Caco-2 (cell line): ENCODE measurements at regions not wholly inside any gene's neighbourhood (a gene's known extent, or its start where the extent isn't known, plus 50 kb on each side); places are given as distances from the start of the nearest gene placed in this dataset.
A peak's percentile ranks its signal among the peaks of the same experiment; 100 is the strongest.

ENCODE experiments used
- BruUV-seq: library from RNA; stranded (reverse); fragments of 400-500 nt; replicated peaks from 2 replicates; lab custom pipeline; 2021; lab: Mats Ljungman, UMichigan
- CTCF ChIA-PET: fragments of 300-600 bp; sonication (Branson Sonifier 250); formaldehyde crosslinking; loops from one replicate; lab custom pipeline; 2022; ENCODE audit warnings: antibody characterized with exemption; lab: Charles Lee
- POLR2A ChIA-PET: fragments of 300-600 bp; sonication (Branson Sonifier 250); formaldehyde crosslinking; loops from one replicate; lab custom pipeline; 2022; ENCODE audit warnings: antibody characterized with exemption; lab: Charles Lee
- DNase-seq, 2 experiments: peaks; one replicate each; pipeline versions ENCODE4 v3.0.0 to v3.0.0-alpha.2; 2020 to 2022
- H3K27me3 ChIP-seq: replicated peaks from 2 replicates; pipeline ENCODE4 v1.6.0; 2011; ENCODE audit warnings: low read length; ENCODE audit not compliant: control insufficient read depth, insufficient read depth
- H3K36me3 ChIP-seq: 2 replicates; pipeline ENCODE4 v1.5.1; 2011; ENCODE audit warnings: low read length; ENCODE audit not compliant: control insufficient read depth, insufficient read depth
- H3K4me1 ChIP-seq: fragments of 250-450 bp; sonication (Bioruptor Pico); 2 replicates; pipeline ENCODE4 v1.5.1; 2020; ENCODE audit warnings: mild to moderate bottlenecking
- H3K4me3 ChIP-seq: 2 replicates; pipeline ENCODE4 v1.5.1; 2011; ENCODE audit warnings: low read depth, mild to moderate bottlenecking, control low read depth, low read length
- H3K9me3 ChIP-seq: fragments of 250-450 bp; sonication (Bioruptor Pico); 2 replicates; pipeline ENCODE4 v1.5.1; 2020; ENCODE audit warnings: mild to moderate bottlenecking, moderate library complexity
- H3K27ac Mint-ChIP-seq: one replicate; pipeline ENCODE4 v1.8.0; 2022; ENCODE audit warnings: mixed read lengths; ENCODE audit not compliant: unreplicated experiment
- H3K27me3 Mint-ChIP-seq: one replicate; pipeline ENCODE4 v1.8.0; 2022; ENCODE audit warnings: mixed read lengths; ENCODE audit not compliant: insufficient read depth, unreplicated experiment
- H3K36me3 Mint-ChIP-seq: one replicate; pipeline ENCODE4 v1.8.0; 2022; ENCODE audit warnings: mild to moderate bottlenecking, mixed read lengths; ENCODE audit not compliant: insufficient read depth, unreplicated experiment
- H3K4me1 Mint-ChIP-seq: one replicate; pipeline ENCODE4 v1.8.0; 2022; ENCODE audit warnings: low read depth, mixed read lengths; ENCODE audit not compliant: unreplicated experiment
- H3K4me3 Mint-ChIP-seq: one replicate; pipeline ENCODE4 v1.8.0; 2022; ENCODE audit warnings: mild to moderate bottlenecking, moderate library complexity, mixed read lengths; ENCODE audit not compliant: unreplicated experiment
- H3K9me3 Mint-ChIP-seq: one replicate; pipeline ENCODE4 v1.8.0; 2022; ENCODE audit warnings: mixed read lengths; ENCODE audit not compliant: unreplicated experiment
- intact Hi-C: fragments of 100-400 bp; cut with micrococcal nuclease; formaldehyde crosslinking; loops from one replicate; pipeline ENCODE4 v1.10.0; 2022; ENCODE audit not compliant: unreplicated experiment
- TF ChIP-seq, protein P1 (sequence below), 2 experiments: fragments of 200-600 bp in 1 of 2; IDR thresholded peaks; 1 replicate in 1 of 2; 2 replicates in 1 of 2; pipeline versions ENCODE4 v1.5.1 to v1.8.0; 2011 to 2022; ENCODE audit warnings: antibody characterized with exemption in 1 of 2, control low read depth in 1 of 2, inconsistent platforms in 1 of 2, low read depth in 1 of 2, low read length in 1 of 2, mild to moderate bottlenecking in 1 of 2, moderate library complexity in 1 of 2; ENCODE audit not compliant: insufficient read depth in 1 of 2, severe bottlenecking in 1 of 2, unreplicated experiment in 1 of 2

DNA sequence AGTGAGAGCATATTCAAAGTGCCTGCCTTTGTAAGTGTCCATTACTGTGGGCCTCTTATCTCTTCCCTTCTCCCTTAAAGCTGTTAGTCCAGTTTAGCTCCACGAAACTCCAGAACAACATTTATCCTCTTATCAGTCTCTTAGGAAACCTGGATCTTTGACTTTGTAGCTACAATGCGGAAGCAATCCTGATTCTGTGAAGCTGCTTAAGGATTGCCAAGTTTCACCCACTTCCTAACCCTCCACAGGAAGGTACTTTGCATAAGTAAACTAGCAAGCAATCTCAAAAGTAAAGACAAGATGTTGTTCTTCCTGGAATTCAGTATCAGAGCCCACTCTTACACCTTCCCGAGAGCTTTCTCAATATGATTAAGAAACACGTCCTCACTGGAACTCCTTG is 164.9 kb upstream of the USP25 start:
- peaks cover 16% of the 10 kb centered on the region for H3K4me1 ChIP-seq
- Mint-ChIP-seq H3K27ac (peak overlapping the region; percentile 60), H3K4me1 (peaks cover 15% of the 10 kb centered on the region), H3K9me3 (peaks cover 14% of the 10 kb centered on the region), H3K27me3 (no peaks in the 10 kb centered on the region), H3K4me3 (peak overlapping the region; percentile 22), H3K36me3 (no peaks in the 10 kb centered on the region)
- TF ChIP-seq, protein P1, sequence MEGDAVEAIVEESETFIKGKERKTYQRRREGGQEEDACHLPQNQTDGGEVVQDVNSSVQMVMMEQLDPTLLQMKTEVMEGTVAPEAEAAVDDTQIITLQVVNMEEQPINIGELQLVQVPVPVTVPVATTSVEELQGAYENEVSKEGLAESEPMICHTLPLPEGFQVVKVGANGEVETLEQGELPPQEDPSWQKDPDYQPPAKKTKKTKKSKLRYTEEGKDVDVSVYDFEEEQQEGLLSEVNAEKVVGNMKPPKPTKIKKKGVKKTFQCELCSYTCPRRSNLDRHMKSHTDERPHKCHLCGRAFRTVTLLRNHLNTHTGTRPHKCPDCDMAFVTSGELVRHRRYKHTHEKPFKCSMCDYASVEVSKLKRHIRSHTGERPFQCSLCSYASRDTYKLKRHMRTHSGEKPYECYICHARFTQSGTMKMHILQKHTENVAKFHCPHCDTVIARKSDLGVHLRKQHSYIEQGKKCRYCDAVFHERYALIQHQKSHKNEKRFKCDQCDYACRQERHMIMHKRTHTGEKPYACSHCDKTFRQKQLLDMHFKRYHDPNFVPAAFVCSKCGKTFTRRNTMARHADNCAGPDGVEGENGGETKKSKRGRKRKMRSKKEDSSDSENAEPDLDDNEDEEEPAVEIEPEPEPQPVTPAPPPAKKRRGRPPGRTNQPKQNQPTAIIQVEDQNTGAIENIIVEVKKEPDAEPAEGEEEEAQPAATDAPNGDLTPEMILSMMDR (IDR thresholded peaks at IDR 0.05; ENCODE audit: insufficient read depth in 1 of 2, low read depth in 1 of 2, low read length in 1 of 2, severe bottlenecking in 1 of 2, unreplicated experiment in 1 of 2): no peak
- DNase-seq: peak; percentile 35 to 56
- CTCF ChIA-PET: interaction anchor here (1.4 kb wide), 1 partner anchor 12 kb away, joined by 5 read pairs; no protein-coding TSS in a partner anchor
- BruUV-seq: no TSS peak
- no peaks in the 10 kb centered on the region for H3K9me3 ChIP-seq
- H3K36me3 ChIP-seq: no peaks in the 10 kb centered on the region
- no peaks in the 10 kb centered on the region for H3K27me3 ChIP-seq
- intact Hi-C loops: no loop called here
- H3K4me3 ChIP-seq: no peak overlapping the region
- POLR2A ChIA-PET: no interaction called here

DNA sequence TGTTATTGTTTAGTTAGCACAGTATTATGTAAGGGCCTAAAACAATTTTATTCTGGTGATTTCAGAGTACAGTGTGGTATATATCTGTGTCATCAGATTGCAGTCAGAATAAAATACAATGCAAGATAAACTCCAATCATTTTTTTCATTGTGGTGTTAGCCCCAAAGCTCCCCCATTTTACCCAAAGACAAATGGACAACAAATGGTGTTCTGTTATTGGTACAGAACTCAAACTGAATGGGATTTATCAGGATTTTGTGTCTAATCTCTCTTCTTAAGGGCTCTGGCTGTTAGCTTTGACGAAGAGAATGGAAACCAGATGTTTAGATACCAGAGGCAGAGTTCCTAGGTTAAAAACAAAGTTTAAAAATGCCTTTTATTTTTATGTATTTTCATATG is 163.1 kb upstream of the USP25 start:
- Mint-ChIP-seq H3K4me3 (no peak overlapping the region), H3K4me1 (peaks cover 8% of the 10 kb centered on the region), H3K36me3 (no peaks in the 10 kb centered on the region), H3K9me3 (peaks cover 17% of the 10 kb centered on the region), H3K27me3 (no peaks in the 10 kb centered on the region), H3K27ac (no peak overlapping the region)
- Histone ChIP-seq H3K4me3 (no peak overlapping the region), H3K36me3 (no peaks in the 10 kb centered on the region), H3K9me3 (no peaks in the 10 kb centered on the region), H3K4me1 (peaks cover 16% of the 10 kb centered on the region), H3K27me3 (no peaks in the 10 kb centered on the region)
- BruUV-seq: no TSS peak
- TF ChIP-seq, protein P1 (IDR thresholded peaks at IDR 0.05; ENCODE audit: insufficient read depth in 1 of 2, low read depth in 1 of 2, low read length in 1 of 2, severe bottlenecking in 1 of 2, unreplicated experiment in 1 of 2): no peak
- ChIA-PET POLR2A (no interaction called here), CTCF (no interaction called here)
- DNase-seq: no peak
- intact Hi-C loops: no loop called here

DNA sequence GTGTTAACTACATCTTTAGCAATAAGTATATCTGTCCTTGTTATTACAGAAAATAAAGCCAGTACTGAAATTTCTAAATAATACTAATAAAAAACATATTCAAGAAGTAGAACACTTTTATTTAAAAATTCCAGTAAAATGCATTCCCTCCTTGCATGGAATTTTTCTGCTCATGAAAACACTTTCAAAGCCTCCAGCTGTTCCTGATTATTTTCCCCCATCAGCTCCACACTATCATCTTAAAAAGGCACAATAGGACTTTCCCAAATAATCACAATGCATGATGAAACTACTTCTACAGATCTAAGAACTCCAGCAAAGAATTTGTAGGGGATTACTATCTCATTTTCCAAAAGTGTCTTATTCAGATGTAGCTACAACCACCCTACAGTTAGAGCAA is 162.6 kb upstream of the USP25 start:
- H3K4me3 ChIP-seq: no peak overlapping the region
- no peaks in the 10 kb centered on the region for H3K27me3 ChIP-seq
- DNase-seq: no peak
- H3K9me3 Mint-ChIP-seq: peaks cover 17% of the 10 kb centered on the region
- H3K4me1 Mint-ChIP-seq: peaks cover 8% of the 10 kb centered on the region
- no peak overlapping the region for H3K4me3 Mint-ChIP-seq
- H3K27ac Mint-ChIP-seq: no peak overlapping the region
- peaks cover 16% of the 10 kb centered on the region for H3K4me1 ChIP-seq
- H3K36me3 ChIP-seq: no peaks in the 10 kb centered on the region
- ChIA-PET POLR2A (no interaction called here), CTCF (no interaction called here)
- no peaks in the 10 kb centered on the region for H3K9me3 ChIP-seq
- BruUV-seq: no TSS peak
- H3K27me3 Mint-ChIP-seq: no peaks in the 10 kb centered on the region
- no peaks in the 10 kb centered on the region for H3K36me3 Mint-ChIP-seq
- TF ChIP-seq, protein P1 (IDR thresholded peaks at IDR 0.05; ENCODE audit: insufficient read depth in 1 of 2, low read depth in 1 of 2, low read length in 1 of 2, severe bottlenecking in 1 of 2, unreplicated experiment in 1 of 2): no peak
- intact Hi-C loops: no loop called here
